ENCODE measurements at regions not wholly inside any gene's neighbourhood (a gene's known extent, or its start where the extent isn't known, plus 50 kb on each side); places are given as distances from the start of the nearest gene placed in this dataset.

DNA sequence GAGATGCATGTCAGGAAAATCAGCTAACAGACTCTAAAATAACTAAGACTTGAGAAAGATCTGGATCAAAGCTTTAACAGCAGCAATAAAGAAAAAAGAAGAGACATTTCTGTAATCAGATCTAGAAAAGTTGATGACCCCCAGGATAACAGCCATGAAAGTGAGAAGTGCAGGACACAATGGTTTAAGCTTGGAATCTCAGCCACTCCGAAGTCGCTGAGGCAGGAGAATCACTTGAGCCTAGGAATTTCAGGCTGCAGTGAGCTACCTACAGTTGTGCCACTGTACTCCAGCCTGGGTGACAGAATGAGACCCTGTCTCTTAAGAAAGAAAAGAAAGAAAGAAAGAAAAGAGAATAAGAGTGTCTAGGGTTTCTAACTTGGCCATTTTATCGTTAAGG lies 544.1 kb downstream of the CD83 start:
- Histone ChIP-seq H3F3A (ENCODE audit: control insufficient read depth, insufficient read depth) (peaks cover 8% of the 10 kb centered on the region), H3K36me3 (ENCODE audit: control insufficient read depth, low read length) (no peaks in the 10 kb centered on the region), H3K4me2 (ENCODE audit: low read length) (peak overlapping the region; percentile 73), H3K9me2 (replicated peaks; ENCODE audit: control insufficient read depth, low read length) (no peaks in the 10 kb centered on the region), H3K79me2 (ENCODE audit: control insufficient read depth, low read length) (no peaks in the 10 kb centered on the region), H3K4me1 (ENCODE audit: control insufficient read depth, low read length) (peaks cover 93% of the 10 kb centered on the region), H3K4me3 (ENCODE audit: low read length) (peak overlapping the region; percentile 45), H3K27me3 (ENCODE audit: control insufficient read depth, low read length) (peaks cover 33% of the 10 kb centered on the region), H3K9me3 (ENCODE audit: control insufficient read depth, insufficient read depth, low read length) (no peaks in the 10 kb centered on the region), H4K20me1 (ENCODE audit: control insufficient read depth, insufficient read depth, low read depth, low read length) (no peaks in the 10 kb centered on the region), H3K27ac (ENCODE audit: low read depth, low read length) (peak overlapping the region; percentile 67; the same call in 1 of the 2 replicates)
- TF ChIP-seq, protein P1, sequence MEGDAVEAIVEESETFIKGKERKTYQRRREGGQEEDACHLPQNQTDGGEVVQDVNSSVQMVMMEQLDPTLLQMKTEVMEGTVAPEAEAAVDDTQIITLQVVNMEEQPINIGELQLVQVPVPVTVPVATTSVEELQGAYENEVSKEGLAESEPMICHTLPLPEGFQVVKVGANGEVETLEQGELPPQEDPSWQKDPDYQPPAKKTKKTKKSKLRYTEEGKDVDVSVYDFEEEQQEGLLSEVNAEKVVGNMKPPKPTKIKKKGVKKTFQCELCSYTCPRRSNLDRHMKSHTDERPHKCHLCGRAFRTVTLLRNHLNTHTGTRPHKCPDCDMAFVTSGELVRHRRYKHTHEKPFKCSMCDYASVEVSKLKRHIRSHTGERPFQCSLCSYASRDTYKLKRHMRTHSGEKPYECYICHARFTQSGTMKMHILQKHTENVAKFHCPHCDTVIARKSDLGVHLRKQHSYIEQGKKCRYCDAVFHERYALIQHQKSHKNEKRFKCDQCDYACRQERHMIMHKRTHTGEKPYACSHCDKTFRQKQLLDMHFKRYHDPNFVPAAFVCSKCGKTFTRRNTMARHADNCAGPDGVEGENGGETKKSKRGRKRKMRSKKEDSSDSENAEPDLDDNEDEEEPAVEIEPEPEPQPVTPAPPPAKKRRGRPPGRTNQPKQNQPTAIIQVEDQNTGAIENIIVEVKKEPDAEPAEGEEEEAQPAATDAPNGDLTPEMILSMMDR (IDR thresholded peaks at IDR 0.05; ENCODE audit: low read depth, low read length, poor library complexity, severe bottlenecking) = no peak
- no peak for TF ChIP-seq EZH2phosphoT487 (IDR thresholded peaks at IDR 0.05; ENCODE audit: borderline replicate concordance, low read length)

DNA sequence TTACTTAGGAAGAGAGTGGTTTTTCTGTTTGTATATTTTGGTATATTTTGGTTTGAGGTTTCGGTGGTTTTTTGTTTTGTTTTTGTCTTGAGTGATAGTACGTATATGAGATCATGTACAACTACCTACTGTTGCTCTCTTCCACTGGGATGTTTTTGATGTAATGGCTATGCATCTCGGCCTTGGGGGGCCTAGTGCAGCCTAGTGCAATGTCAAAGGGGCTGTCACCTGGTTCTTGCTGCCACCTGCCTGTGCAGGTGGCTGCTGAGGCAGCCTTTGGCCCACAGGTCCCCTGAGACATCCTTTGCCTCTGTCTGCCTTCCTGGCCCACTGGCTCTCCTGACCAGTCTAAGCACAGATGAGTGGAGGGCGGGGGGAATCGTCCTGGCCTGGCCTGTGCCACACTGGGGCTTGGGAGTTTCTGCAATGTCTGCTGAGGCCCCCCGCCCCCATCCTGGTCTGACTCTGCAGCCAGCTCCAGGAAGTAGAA lies 546.6 kb downstream of the CD83 start:
- peaks cover 20% of the 10 kb centered on the region for H3K27me3 ChIP-seq (ENCODE audit: control insufficient read depth, low read length)

DNA sequence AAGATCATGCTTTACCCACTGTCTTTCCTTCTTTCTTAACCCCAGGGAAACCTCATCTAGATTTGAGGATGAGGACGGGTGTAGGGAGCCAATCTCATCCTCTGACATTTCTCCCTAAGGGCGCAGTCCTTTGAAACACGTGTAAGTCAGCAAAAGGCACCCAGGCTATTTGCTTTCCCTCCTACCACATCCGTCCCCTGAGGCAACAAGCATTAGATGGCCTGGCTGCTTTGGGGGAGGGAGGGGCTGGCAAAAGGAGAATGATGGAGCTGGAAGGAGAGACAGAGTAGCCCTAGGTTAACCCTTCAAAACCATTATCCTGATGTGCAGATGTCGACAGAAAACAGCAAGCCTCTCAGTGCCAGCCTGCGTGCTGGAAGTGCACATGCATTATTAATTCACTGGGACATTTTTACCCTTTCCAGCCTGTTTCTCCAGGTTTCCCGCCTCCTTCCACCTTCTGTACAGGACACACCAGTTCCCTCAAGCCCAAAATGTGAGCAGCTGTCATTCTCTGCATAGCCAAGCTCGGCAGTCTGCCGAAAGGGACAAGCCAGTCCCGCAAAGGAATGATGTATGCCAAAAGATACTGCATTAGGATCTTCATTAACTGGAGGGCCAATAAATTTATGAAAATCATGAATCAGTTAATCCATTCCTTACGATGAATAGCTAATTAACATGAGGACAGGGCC lies 547.2 kb downstream of the CD83 start:
- no peak for TF ChIP-seq EZH2phosphoT487 (IDR thresholded peaks at IDR 0.05; ENCODE audit: borderline replicate concordance, low read length)
- TF ChIP-seq, protein P1 (IDR thresholded peaks at IDR 0.05; ENCODE audit: low read depth, low read length, poor library complexity, severe bottlenecking) = no peak
- Histone ChIP-seq H3K27ac (ENCODE audit: low read depth, low read length) (peak overlapping the region; percentile 27; the same call in 1 of the 2 replicates), H3K4me1 (ENCODE audit: control insufficient read depth, low read length) (peaks cover 62% of the 10 kb centered on the region), H3K9me3 (ENCODE audit: control insufficient read depth, insufficient read depth, low read length) (no peaks in the 10 kb centered on the region), H3K4me2 (ENCODE audit: low read length) (peak overlapping the region; percentile 57), H4K20me1 (ENCODE audit: control insufficient read depth, insufficient read depth, low read depth, low read length) (no peaks in the 10 kb centered on the region), H3K79me2 (ENCODE audit: control insufficient read depth, low read length) (no peaks in the 10 kb centered on the region), H3F3A (ENCODE audit: control insufficient read depth, insufficient read depth) (peaks cover 8% of the 10 kb centered on the region), H3K4me3 (ENCODE audit: low read length) (peak overlapping the region; percentile 28), H3K27me3 (ENCODE audit: control insufficient read depth, low read length) (peaks cover 14% of the 10 kb centered on the region), H3K36me3 (ENCODE audit: control insufficient read depth, low read length) (no peaks in the 10 kb centered on the region), H3K9me2 (replicated peaks; ENCODE audit: control insufficient read depth, low read length) (no peaks in the 10 kb centered on the region)

More for the DNA sequence above, 546.6 kb downstream of the CD83 start:
- TF ChIP-seq, protein P1 (IDR thresholded peaks at IDR 0.05; ENCODE audit: low read depth, low read length, poor library complexity, severe bottlenecking) = no peak
- TF ChIP-seq EZH2phosphoT487 (IDR thresholded peaks at IDR 0.05; ENCODE audit: borderline replicate concordance, low read length) = no peak
- Histone ChIP-seq H3K36me3 (ENCODE audit: control insufficient read depth, low read length) (no peaks in the 10 kb centered on the region), H3K9me3 (ENCODE audit: control insufficient read depth, insufficient read depth, low read length) (no peaks in the 10 kb centered on the region), H3K4me1 (ENCODE audit: control insufficient read depth, low read length) (peaks cover 68% of the 10 kb centered on the region), H3K9me2 (replicated peaks; ENCODE audit: control insufficient read depth, low read length) (no peaks in the 10 kb centered on the region), H3F3A (ENCODE audit: control insufficient read depth, insufficient read depth) (peaks cover 8% of the 10 kb centered on the region), H3K27ac (ENCODE audit: low read depth, low read length) (peak overlapping the region; percentile 32; the same call in 1 of the 2 replicates), H3K79me2 (ENCODE audit: control insufficient read depth, low read length) (no peaks in the 10 kb centered on the region), H4K20me1 (ENCODE audit: control insufficient read depth, insufficient read depth, low read depth, low read length) (no peaks in the 10 kb centered on the region), H3K4me2 (ENCODE audit: low read length) (peak overlapping the region; percentile 57), H3K4me3 (ENCODE audit: low read length) (peak overlapping the region; percentile 28)
